HG03097 (cell line): ENCODE measurements at regions not wholly inside any gene's neighbourhood (a gene's known extent, or its start where the extent isn't known, plus 50 kb on each side); places are given as distances from the start of the nearest gene placed in this dataset.
"Not testable (repeated sequence)": the region's sequence is repeated elsewhere in the genome, so short reads cannot be mapped to it uniquely, and the experiment has no call there.

Source experiments
- ATAC-seq: cut with Tn5 transposase; IDR thresholded peaks from one replicate; pipeline ENCODE4 v1.9.1; 2021; ENCODE audit not compliant: unreplicated experiment, low FRiP score

DNA sequence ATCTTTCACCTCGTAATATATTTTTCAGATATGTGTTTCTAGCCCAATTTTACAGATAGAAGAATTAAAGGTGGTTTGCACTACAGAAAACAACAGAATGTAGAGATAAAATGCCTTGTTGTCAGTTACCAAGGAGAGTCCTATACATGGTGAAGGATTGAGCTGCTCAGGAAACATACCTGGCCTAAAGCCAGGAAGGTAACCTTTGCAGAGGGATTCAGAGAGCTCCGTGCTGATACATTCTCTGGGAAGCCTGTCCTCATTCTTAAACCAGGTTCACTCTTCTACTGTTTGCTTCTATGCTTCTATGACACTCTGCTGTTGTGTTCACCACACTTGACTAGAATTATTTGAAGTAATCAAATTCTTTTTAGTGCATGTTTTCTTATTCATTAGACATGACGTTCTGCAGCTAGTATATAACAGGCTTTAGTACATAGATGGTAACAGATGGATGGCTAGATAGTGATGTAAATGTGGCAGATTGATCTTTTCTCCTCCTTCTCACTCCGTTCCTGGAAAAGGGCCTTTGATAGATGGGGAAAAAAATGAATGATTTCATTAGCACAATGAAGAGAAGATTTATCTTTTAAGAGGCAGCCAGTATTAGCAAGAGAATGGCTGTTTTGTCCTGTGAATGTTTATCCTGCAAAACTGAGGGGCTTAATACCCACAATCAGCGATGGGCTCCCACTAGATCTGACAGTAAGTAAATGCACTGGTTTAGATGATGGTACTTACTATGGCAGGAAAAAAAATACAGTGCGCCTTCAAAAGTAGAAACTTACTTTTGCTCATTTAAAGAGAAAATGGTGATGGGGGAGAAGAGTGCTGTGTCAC, 589.6 kb upstream of the FAM98A start:
- no peak for ATAC-seq

DNA sequence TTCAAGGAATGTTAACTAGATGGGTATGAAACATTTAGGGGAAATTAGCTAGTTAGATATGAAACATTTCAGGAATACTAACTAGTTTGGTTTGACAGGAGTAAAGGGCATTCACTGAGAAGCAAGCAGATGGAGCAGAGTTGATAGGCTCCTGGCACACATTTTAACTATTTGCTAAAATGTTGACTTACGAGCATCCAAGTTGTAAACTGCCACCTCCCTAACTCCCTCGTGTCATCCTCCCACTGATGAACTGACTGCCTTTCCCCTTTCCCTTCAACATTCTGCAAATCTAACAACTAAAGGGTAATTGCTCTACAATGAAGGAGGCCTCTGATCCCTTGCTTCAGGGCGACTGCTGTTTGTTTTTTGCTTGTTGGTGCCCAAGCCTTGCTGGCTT, 580.4 kb upstream of the FAM98A start:
- no peak for ATAC-seq

DNA sequence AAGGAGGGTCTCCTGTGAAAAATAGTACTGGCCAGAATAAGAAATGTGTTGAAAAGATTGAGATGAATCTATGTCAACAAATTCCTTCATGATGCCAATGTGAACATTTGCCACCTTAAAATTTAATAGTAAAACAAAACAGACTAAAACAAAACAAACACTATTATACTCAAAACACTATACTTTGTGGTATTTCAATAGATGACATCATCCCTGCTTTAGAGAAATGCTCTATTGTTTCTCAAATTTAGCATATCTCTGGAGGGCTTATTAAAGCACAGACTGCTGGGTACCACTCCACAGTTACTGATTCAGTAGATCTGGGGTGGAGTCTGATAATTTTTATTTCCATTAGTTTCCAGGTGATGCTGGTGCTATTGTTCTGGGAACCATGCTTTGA, 579.4 kb upstream of the FAM98A start:
- ATAC-seq = no peak

DNA sequence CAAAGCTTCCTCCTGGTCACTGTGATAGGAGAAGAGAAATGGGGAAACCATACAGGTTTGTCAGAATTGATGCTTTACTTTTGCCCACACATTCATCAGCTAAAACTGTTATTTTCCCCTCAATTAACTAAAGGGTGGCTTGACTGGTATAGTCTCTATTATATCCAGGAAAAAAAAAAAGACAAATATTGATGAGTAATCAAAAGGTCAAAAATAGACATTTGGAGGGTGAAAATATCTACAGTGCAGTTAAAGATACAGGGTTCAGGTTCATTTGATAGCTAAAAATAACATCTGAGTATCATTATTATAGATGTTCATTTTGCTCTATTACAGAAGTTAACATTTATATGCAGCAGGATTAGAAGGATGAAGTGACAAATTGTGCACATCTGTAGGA, 577.6 kb upstream of the FAM98A start:
- ATAC-seq = no peak

DNA sequence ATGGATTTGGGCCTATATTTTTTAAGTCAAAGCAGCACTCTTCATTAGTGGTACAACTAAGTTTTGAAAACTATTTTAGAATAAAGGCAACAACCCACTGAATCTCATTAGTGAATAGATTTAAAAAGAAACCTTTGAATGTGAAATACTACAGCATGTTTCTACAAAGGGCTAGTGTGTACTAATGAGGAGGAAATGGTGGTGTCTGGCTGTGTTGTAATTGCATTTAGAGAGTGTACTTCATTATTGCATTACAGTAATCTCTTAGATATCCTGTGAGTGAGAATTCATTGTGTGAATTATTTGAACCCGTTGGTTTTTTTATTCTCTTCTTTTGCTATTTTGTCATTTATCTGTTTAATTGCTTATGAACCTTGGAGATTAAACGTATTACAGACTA, 575.4 kb upstream of the FAM98A start:
- no peak for ATAC-seq

DNA sequence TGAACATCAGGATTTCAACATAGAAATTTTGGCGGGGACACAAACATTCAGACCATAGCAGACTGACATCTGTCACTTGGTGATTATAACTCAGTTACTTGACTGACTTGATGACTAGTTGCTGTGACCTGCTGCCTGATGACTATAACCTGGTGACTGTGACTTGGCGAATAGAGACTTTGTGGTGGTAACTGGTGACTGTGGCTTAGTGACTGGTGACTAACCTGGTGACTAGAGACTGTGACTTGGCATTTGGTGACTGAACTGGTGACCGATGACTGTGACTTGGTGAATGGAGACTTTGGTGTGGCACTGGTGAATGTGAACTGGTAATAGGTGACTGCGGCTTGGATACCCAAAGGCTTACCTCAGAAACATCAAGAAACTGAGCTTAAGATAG, 563.1 kb upstream of the FAM98A start:
- no peak for ATAC-seq

DNA sequence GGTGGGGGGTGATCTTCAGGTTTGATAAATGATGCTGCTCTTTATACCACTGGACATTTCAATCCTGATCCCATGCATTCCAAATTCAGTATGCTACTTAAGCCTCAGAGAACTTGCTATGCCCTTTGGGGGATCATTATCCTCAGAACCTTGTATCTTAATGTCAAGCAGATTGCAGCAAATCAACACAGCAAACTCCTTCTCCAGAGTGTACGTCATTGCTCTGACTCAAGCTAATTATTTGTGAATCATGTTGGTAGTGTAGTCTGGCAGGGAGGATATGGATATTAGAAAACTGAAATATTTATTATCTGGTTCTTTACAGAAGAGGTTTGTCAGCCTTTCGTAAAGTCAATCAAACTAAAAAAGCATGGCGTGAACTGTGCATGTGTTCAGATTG, 562.5 kb upstream of the FAM98A start:
- no peak for ATAC-seq

DNA sequence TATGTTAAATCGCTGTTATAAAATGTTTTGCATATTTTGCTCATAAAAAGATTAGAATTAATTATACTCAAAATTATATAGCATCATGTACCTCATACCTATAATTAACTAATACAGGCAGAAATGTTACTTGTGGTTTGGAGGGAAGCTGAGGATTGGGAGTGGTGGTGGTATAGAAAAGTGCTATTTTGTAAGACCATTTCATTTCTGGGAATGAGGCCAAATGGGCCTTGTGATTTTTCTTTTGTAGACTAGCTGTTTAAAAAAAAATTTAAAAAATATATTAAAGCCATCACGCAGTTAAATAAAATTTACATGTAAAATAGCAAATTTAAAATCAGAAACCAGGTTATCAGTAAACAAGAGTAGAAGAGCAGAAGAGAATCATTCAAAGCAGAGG, 560.8 kb upstream of the FAM98A start:
- ATAC-seq = no peak

DNA sequence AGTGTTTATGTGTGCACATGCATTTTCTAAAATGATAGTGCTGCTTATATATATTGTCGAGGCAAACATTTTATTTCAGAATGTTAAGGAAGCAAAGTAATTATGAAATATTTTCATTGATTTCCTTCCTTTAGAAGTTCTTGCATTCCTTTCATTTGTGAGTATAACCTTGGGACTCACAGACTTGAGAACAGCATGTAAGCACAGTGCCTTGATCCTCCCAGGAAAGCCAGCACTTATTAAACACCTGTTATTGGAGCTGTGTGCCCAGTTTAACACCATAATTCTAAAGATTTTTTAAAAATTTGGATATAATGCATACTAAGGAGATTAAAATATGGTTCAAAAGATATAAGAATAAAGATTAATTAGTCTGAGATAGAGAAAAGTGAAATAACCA, 554.4 kb upstream of the FAM98A start:
- no peak for ATAC-seq

DNA sequence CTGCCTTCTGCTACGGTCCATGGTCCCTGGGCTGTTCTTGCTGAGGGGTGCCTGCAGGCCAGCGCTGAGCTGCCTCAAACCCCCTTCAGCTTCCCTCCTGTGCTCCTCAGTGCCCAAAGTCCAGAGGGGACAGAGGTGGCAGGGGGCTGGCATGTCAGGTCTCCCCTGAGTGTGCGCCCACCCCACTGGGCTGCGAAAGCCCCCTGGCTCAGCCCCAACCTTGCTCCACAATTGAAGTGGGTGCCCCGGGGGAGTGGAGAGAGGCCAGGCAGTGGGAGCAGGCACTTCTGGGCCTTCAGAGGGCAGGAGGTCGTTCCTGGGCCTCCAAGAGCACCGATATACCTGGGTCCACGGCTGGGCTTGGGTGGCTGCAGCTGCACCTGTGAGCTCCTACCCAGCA, 548.7 kb upstream of the FAM98A start:
- no peak for ATAC-seq

DNA sequence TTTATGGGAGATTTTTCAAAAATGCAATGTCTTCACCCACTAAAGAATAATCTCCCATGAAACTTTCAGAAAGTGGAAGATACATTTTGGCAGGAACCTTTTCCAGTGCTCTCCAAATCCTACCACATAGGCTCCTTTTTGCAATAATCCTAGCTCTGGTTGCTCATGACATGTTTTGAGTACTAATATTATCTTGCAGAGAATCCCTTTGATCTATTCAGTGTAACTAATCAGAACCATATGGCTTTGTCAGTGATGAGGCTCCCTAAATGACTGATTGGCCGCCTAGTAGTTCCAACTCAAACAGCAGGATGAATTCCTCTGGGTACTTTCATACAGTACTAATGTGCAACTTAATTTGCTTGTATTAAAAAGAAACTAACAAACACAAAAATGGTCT, 544.0 kb upstream of the FAM98A start:
- ATAC-seq = no peak

DNA sequence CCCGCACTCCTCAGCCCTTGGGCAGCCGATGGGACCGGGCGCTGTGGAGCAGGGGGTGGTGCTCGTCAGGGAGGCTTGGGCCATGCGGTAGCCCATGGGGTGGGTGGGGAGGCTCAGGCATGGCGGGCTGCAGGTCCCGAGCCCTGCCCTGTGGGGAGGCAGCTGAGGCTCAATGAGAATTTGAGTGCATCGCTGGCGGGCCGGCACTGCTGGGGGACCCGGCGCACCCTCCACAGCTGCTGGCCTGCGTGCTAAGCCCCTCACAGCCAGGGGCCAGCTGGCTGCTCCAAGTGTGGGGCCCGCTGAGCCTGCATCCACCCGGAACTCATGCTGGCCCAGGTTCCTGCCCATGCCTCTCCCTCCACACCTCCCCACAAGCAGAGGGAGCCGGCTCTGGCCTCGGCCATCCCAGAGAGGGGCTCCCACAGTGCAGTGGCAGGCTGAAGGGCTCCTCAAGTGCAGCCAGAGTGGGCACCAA, 543.5 kb upstream of the FAM98A start:
- ATAC-seq = not testable (repeated sequence)

DNA sequence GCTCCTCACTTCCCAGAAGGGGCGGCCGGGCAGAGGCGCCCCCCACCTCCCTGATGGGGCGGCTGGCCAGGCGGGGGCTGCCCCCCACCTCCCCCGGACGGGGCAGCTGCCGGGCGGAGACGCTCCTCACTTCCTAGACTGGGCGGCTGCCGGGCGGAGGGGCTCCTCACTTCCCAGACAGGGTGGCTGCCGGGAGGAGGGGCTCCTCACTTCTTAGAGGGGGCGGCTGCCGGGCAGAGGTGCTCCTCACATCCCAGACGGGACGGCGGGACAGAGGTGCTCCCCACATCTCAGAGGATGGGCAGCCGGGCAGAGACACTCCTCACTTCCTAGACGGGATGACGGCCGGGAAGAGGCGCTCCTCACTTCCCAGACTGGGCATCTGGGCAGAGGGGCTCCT, 534.0 kb upstream of the FAM98A start:
- ATAC-seq = not testable (repeated sequence)

DNA sequence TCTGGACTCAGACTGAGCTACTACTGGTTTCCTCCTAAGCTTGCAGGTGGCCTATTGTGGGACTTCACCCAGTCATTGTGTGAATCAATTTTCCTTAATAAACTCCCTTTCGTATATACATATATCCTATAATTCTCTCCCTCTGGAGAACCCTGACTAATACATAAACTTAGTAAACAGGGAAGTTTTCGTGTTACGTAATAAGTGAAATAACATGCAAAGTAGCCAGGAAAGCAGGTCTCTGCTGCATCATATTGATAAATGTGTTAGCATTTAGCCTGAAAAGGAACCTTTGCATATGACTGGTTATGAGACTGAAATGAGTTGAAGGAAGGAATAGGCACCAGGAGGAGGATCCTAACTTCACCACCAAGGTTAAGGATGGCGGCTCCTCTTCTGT, 527.2 kb upstream of the FAM98A start:
- no peak for ATAC-seq

DNA sequence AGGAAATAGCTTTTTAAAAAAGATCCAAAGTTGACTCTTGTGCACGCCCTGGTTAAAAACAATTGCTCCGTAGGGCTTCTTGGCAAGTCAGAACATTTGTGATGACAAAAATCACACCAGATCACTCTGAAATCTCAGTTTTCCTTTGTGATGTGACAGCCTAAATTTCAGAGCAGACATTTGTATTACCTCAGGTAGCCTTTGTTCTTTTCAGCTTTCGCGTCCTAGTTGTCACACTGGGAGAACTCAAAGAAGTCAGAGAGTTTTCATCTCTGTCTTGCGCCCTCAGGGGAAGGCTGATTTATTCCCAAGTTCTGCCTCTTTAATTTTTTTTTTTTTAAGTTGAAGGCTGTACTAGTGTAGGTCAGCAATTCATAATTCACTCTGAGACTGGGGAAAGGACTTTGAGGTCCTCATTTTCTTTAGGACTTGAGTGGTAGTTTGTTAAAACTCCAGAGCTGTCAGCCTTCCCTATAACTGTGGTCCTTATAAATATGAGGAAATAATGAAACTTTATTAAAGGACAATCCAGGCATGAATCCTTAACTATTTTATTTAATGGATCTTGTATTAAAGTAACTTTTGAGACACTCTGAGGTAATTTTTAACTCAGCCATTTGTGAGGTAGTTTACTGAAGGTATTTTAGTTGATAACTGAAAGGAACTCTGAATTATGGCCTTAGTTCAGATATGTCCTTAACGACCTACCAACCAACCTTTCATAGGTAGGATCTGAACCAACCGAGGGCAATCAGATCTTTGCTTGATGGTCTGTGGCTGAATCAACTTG, 525.1 kb upstream of the FAM98A start:
- no peak for ATAC-seq

DNA sequence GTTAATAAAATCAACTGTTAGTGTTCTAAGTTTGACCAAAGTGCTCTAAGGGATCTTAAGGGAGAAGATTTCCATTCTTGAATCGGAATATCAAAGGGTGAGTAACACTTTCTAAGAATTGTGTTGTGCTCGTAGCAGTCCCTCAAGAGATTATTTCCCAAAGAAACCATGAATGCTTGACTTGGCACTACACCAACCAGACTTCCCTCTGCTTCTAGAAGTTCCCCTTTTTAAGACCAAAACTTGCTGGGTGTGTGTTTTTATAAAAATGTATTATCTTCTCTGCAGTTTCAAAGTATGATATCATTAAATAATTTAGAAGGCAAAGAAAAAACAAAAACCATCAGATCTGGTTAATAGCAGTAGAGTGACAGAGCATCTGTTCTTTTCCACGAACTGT, 522.0 kb upstream of the FAM98A start:
- ATAC-seq = no peak

DNA sequence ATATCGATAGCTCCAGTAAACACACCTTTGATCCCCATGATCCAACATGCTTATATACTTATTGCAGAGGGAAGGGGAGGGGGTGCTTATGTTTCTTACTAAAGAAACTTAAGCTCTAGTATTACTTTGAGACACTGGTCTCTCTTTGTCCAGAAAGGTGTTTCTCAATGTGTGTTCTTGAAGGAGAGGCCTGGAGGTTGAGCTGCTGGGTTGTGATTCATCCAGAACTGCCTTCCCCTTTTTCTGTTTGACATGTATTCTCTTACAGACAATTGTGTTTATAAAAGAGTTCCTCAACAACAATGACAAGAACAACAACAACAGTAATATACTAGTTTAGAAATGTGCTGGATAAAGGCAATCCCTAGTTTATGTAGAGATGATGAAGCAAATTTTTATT, 516.0 kb upstream of the FAM98A start:
- ATAC-seq = no peak

DNA sequence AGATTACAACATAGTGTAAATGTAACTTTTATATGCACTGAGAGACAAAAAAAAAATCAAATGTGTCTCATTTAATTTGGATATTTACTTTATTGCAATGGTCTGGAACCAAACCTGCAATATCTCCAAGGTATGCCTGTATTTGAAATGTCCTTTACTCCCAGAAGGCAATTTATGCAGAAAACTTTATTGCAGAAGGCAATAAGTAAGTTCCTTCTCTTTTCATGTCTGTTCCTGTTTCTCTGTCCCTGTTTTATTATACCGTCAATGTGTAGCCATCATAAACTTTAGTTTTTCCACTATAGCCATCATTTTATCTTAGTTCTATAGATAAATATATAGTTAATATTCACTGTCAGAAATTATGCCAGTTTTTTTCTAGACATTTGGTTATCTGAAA, 513.1 kb upstream of the FAM98A start:
- ATAC-seq = no peak

DNA sequence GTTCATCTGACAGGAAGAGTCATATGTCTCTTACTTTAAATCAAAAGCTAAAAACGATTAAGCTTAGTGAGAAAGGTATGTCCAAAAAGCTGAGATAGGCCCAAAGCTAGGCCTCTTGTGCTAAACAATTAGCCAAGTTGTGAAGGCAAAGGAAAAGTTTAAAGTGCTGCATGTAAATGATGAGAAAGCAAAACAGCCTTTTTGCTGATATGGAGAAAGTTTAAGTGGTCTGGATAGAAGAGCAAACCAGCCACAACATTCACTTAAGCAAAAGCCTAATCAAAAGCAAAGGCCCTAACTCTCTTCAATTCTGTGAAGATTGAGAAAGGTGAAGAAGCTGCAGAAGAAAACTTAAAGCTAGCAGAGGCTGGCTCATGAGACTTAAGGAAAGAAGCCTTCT, 511.3 kb upstream of the FAM98A start:
- no peak for ATAC-seq

DNA sequence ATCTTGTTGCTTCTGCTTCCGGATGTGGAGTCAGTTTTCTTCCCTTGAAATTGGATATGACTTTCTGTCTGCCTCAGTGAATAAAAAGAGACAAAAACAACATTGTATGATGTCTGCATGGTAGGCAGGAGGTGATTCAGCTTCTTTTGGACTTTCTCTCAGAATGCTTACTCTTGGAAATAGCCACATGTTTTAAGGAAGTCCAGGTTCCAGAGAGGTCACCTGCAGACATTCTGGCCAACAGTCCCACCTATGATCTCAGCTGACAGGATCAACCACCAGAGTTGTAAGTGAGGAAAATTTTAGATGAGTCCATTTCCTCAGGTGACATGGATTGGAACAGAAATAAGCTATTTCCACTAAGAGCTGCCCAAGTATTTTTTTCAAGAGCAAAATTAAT, 508.7 kb upstream of the FAM98A start:
- no peak for ATAC-seq

DNA sequence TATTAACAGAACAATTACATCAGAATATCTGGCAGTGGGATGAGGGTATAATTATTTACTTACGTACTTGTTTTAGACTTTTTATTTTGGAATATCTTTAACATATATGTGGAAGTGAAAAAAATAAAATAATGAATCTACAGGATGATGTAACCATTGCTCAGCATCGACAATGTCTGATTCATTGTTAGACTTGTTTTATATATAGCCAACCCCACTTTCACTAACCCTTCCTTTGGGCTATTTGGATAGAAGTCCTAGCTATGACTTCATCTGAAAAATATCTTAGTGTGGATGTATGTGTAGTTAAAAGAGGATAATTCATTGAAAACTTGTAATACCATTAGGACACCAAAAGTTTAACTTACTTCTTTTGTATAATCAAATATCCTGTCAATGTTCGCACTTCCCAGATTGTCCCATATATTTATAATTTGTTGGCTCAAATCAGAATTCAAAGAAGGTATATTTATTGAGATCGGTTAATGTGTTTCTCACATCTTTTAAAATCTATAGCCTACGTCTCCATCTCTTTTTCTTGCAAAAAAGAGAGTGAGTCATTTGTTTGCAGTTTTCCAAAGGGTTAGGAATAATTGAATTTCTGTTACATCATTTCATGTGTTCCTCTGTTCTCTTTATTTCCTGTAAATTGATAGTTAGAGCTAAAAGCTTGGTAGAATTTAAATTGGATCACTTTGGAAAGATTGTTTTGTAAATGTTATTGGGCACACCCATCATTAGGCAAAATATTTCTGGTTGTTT, 506.1 kb upstream of the FAM98A start:
- no peak for ATAC-seq
